Esophagus muscularis mucosa (tissue), 4 donors: ENCODE measurements at regions not wholly inside any gene's neighbourhood (a gene's known extent, or its start where the extent isn't known, plus 50 kb on each side); places are given as distances from the start of the nearest gene placed in this dataset.
"Not testable (repeated sequence)": the region's sequence is repeated elsewhere in the genome, so short reads cannot be mapped to it uniquely, and the experiment has no call there.

Source experiments
- EP300 ChIP-seq: sonication (generic); formaldehyde crosslinking; IDR thresholded peaks from one replicate; pipeline ENCODE4 v1.6.1; 2017; ENCODE audit warnings: antibody characterized with exemption
- POLR2AphosphoS5 ChIP-seq, 2 donors: sonication (generic); formaldehyde crosslinking; IDR thresholded peaks; one replicate each; pipeline ENCODE4 v1.6.1; 2017; ENCODE audit warnings: antibody characterized with exemption in 2 of 2
- TF ChIP-seq, protein P1 (sequence below), 3 experiments: fragments of 200-600 bp in 2 of 3; fragments of 450-650 bp in 1 of 3; sonication (generic) in 2 of 3; IDR thresholded peaks; one replicate each; pipeline ENCODE4 v1.5.1; 2017 to 2019; ENCODE audit warnings: antibody characterized with exemption in 3 of 3, mild to moderate bottlenecking in 2 of 3, moderate library complexity in 1 of 3

DNA sequence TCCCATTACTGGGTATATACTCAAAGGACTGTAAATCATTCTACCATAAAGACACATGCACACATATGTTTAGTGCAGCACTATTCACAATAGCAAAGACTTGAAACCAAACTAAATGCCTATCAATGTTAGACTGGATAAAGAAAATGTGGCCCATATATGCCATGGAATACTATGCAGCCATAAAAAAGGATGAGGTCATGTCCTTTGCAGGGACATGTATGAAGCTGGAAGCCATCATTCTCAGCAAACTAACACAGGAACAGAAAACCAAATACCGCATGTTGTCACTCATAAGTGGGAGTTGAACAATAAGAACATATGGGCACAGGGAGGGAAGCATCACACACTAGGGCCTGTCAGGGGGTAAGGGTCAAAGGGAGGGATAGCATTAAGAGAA, 1172.4 kb upstream of the ADGRB3 start:
- not testable (repeated sequence) for TF ChIP-seq POLR2AphosphoS5 (IDR thresholded peaks at IDR 0.05); EP300
- TF ChIP-seq, protein P1, sequence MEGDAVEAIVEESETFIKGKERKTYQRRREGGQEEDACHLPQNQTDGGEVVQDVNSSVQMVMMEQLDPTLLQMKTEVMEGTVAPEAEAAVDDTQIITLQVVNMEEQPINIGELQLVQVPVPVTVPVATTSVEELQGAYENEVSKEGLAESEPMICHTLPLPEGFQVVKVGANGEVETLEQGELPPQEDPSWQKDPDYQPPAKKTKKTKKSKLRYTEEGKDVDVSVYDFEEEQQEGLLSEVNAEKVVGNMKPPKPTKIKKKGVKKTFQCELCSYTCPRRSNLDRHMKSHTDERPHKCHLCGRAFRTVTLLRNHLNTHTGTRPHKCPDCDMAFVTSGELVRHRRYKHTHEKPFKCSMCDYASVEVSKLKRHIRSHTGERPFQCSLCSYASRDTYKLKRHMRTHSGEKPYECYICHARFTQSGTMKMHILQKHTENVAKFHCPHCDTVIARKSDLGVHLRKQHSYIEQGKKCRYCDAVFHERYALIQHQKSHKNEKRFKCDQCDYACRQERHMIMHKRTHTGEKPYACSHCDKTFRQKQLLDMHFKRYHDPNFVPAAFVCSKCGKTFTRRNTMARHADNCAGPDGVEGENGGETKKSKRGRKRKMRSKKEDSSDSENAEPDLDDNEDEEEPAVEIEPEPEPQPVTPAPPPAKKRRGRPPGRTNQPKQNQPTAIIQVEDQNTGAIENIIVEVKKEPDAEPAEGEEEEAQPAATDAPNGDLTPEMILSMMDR (IDR thresholded peaks at IDR 0.05): not testable (repeated sequence)
